Trophoblast cell (in vitro differentiated cells and primary cell): ENCODE measurements at regions not wholly inside any gene's neighbourhood (a gene's known extent, or its start where the extent isn't known, plus 50 kb on each side); places are given as distances from the start of the nearest gene placed in this dataset.
A peak's percentile ranks its signal among the peaks of the same experiment; 100 is the strongest.

Experiments
- DNase-seq, 2 donors: peaks; one replicate each; pipeline ENCODE4 v3.0.0-alpha.2; 2016
- H2AFZ ChIP-seq: 2 replicates; pipeline ENCODE4 v1.6.1; 2013; ENCODE audit warnings: low read length, moderate library complexity, mild to moderate bottlenecking; ENCODE audit not compliant: insufficient read depth, poor library complexity
- H2AK5ac ChIP-seq: 2 replicates; pipeline ENCODE4 v1.6.1; 2013; ENCODE audit warnings: mild to moderate bottlenecking, low read length
- H2BK120ac ChIP-seq: 2 replicates; pipeline ENCODE4 v1.6.1; 2013; ENCODE audit warnings: low read length, mild to moderate bottlenecking, moderate library complexity; ENCODE audit not compliant: insufficient read depth, poor library complexity
- H2BK12ac ChIP-seq: 2 replicates; pipeline ENCODE4 v1.6.1; 2013; ENCODE audit warnings: mild to moderate bottlenecking, low read length, moderate library complexity
- H2BK5ac ChIP-seq: 2 replicates; pipeline ENCODE4 v1.6.1; 2013; ENCODE audit warnings: low read length, low read depth, moderate library complexity, mild to moderate bottlenecking; ENCODE audit not compliant: poor library complexity
- H3K14ac ChIP-seq: 2 replicates; pipeline ENCODE4 v1.6.1; 2013; ENCODE audit warnings: mild to moderate bottlenecking, low read length
- H3K18ac ChIP-seq: 2 replicates; pipeline ENCODE4 v1.6.1; 2013; ENCODE audit warnings: mild to moderate bottlenecking, low read length
- H3K23ac ChIP-seq: 2 replicates; pipeline ENCODE4 v1.6.1; 2013; ENCODE audit warnings: low read length
- H3K27ac ChIP-seq: 2 replicates; pipeline ENCODE4 v1.5.1; 2013; ENCODE audit warnings: low read depth, mild to moderate bottlenecking, inconsistent platforms, low read length, moderate library complexity
- H3K27me3 ChIP-seq: 2 replicates; pipeline ENCODE4 v1.6.1; 2013; ENCODE audit warnings: inconsistent platforms, mild to moderate bottlenecking, low read length, moderate library complexity; ENCODE audit not compliant: insufficient read depth
- H3K36me3 ChIP-seq, 2 experiments: 1 replicate in 1 of 2; 2 replicates in 1 of 2; pipeline ENCODE4 v1.6.1; 2013; ENCODE audit warnings: low read length in 2 of 2, mild to moderate bottlenecking in 2 of 2, moderate library complexity in 1 of 2; ENCODE audit not compliant: insufficient read depth in 2 of 2, control insufficient read depth in 1 of 2
- H3K4ac ChIP-seq: 2 replicates; pipeline ENCODE4 v1.6.1; 2013; ENCODE audit warnings: low read depth, mild to moderate bottlenecking, low read length, moderate library complexity
- H3K4me1 ChIP-seq, 2 experiments: 1 replicate in 1 of 2; 2 replicates in 1 of 2; pipeline ENCODE4 v1.6.1; 2013; ENCODE audit warnings: low read length in 2 of 2, mild to moderate bottlenecking in 2 of 2, moderate library complexity in 1 of 2; ENCODE audit not compliant: insufficient read depth in 2 of 2, control insufficient read depth in 1 of 2
- H3K4me2 ChIP-seq: 2 replicates; pipeline ENCODE4 v1.6.1; 2013; ENCODE audit warnings: inconsistent platforms, mild to moderate bottlenecking, low read length, moderate library complexity
- H3K4me3 ChIP-seq: 2 replicates; pipeline ENCODE4 v1.5.1; 2013; ENCODE audit warnings: mild to moderate bottlenecking, low read depth, low read length, inconsistent platforms
- H3K79me1 ChIP-seq: one replicate; pipeline ENCODE4 v1.6.1; 2013; ENCODE audit warnings: low read length
- H3K79me2 ChIP-seq: 2 replicates; pipeline ENCODE4 v1.6.1; 2013; ENCODE audit warnings: low read length, mild to moderate bottlenecking; ENCODE audit not compliant: control insufficient read depth, insufficient read depth, poor library complexity
- H3K9ac ChIP-seq: 2 replicates; pipeline ENCODE4 v1.6.1; 2013; ENCODE audit warnings: mild to moderate bottlenecking, low read length
- H3K9me3 ChIP-seq: 2 replicates; pipeline ENCODE4 v1.6.1; 2013; ENCODE audit warnings: low read depth, mild to moderate bottlenecking, control low read depth, inconsistent platforms, low read length; ENCODE audit not compliant: insufficient read depth
- H4K12ac ChIP-seq: 2 replicates; pipeline ENCODE4 v1.6.1; 2013; ENCODE audit warnings: low read depth, mild to moderate bottlenecking, low read length, moderate library complexity
- H4K8ac ChIP-seq: 2 replicates; pipeline ENCODE4 v1.6.1; 2013; ENCODE audit warnings: low read depth, mild to moderate bottlenecking, low read length, moderate library complexity
- H4K91ac ChIP-seq: one replicate; pipeline ENCODE4 v1.6.1; 2013; ENCODE audit warnings: low read depth, mild to moderate bottlenecking, low read length, moderate library complexity
- WGBS: extraction: QIAGEN DNeasy Blood & Tissue Kit; methylation state at CpG from one replicate; pipeline ENCODE4 v1.1.7; 2013; ENCODE audit warnings: missing lambda C conversion rate; ENCODE audit not compliant: insufficient read length, insufficient coverage; ENCODE audit errors: extremely low coverage; 5-methylcytosine and 5-hydroxymethylcytosine counted together

DNA sequence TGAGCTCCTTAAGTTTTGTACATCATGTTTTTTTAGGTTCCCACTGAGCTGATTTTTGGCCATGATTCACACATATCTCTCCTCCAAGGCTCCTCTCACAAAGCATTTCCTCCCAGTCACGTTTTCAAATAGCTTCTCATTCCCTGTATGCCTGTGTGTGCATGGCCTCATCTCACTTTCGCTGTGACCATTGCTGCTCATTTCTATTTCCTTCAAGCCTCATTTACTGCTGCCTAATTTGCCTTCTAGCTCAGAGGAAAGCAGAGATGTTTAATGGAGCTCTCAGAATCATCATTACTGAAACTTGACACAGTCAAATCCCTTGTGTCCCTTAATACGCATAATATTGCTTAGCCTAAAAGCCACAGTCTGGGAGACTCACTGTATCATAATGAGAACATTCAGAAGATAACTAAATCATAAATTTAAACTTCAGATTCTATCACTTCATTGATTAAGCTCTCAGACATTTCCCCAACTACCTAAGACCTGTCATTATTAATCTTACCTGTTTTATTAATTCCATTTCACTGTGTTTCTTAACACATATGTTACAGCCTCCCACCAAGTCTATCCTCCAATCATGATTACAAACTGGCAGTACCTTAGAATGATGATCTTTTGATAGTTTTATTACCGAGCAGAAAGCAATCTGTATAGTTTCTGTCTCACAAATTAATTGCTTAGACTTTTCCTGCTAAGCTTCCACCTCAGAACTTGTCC is 278.3 kb upstream of the PTGER4 start:
- Histone ChIP-seq H3K9ac (no peak overlapping the region), H3K4me2 (peak overlapping the region; percentile 16), H3K27me3 (no peaks in the 10 kb centered on the region), H2BK12ac (peak overlapping the region; percentile 29), H4K91ac (no peak overlapping the region), H4K8ac (no peak overlapping the region), H4K12ac (no peak overlapping the region), H3K9me3 (no peaks in the 10 kb centered on the region), H3K79me2 (no peaks in the 10 kb centered on the region), H2BK5ac (no peak overlapping the region), H3K36me3 (no peaks in the 10 kb centered on the region), H3K18ac (no peak overlapping the region), H2AFZ (no peak overlapping the region), H3K23ac (no peak overlapping the region), H3K4me1 (peaks cover 6 to 15% of the 10 kb centered on the region in 2 experiments), H2BK120ac (no peak overlapping the region), H3K4ac (no peak overlapping the region), H3K14ac (no peak overlapping the region), H2AK5ac (no peak overlapping the region), H3K79me1 (peaks cover 3% of the 10 kb centered on the region), H3K4me3 (no peak overlapping the region), H3K27ac (peak overlapping the region; percentile 42)
- no CpG with 5 or more reads among the region's 4 CpGs for whole genome bisulfite sequencing
- peak in 1 of 2 donors; percentile 56 for DNase-seq

- Histone ChIP-seq H3K36me3 (no peaks in the 10 kb centered on the region), H2AFZ (no peak overlapping the region), H3K4ac (no peak overlapping the region), H2BK120ac (no peak overlapping the region), H3K4me3 (no peak overlapping the region), H3K18ac (no peak overlapping the region), H2BK5ac (no peak overlapping the region), H3K4me1 (peaks cover 6 to 15% of the 10 kb centered on the region in 2 experiments), H3K9ac (no peak overlapping the region), H4K8ac (no peak overlapping the region), H3K27me3 (no peaks in the 10 kb centered on the region), H3K14ac (no peak overlapping the region), H3K23ac (no peak overlapping the region), H4K12ac (no peak overlapping the region), H2BK12ac (no peak overlapping the region), H3K9me3 (no peaks in the 10 kb centered on the region), H3K4me2 (no peak overlapping the region), H4K91ac (no peak overlapping the region), H3K79me2 (no peaks in the 10 kb centered on the region), H3K27ac (no peak overlapping the region), H2AK5ac (no peak overlapping the region), H3K79me1 (peaks cover 3% of the 10 kb centered on the region)
- no peak for DNase-seq
- WGBS, result no CpG with 5 or more reads among the region's 1 CpG
Observed at GRCh38 chr5:40400245-40400644, 279.5 kb upstream of the PTGER4 start.

DNA sequence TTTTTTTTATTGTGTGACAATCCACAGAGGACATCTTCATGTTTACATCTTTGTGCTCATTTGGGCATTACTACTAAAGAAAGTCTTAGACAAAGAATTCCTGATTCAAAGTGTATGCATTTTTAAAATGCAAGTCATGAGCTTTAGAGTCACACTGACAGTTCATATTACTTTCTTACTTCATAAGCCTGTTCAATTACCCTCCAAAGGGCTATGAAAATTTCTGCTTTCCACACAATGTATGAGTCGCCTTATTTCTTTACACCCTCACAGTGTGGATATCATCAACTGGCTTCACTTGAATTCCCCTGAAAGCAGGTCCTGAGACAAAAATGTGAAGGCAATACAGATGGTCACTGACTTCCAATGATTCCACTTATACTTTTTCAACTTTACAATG is 280.4 kb upstream of the PTGER4 start:
- no peak overlapping the region for H4K8ac ChIP-seq
- WGBS, result no CpG with 5 or more reads among the region's 1 CpG
- H3K18ac ChIP-seq, result no peak overlapping the region
- H2BK120ac ChIP-seq, result no peak overlapping the region
- H2BK12ac ChIP-seq, result no peak overlapping the region
- H2AFZ ChIP-seq, result no peak overlapping the region
- no peaks in the 10 kb centered on the region for H3K79me2 ChIP-seq
- no peak overlapping the region for H4K91ac ChIP-seq
- H2BK5ac ChIP-seq, result no peak overlapping the region
- no peak overlapping the region for H3K4me2 ChIP-seq
- H3K4me3 ChIP-seq, result no peak overlapping the region
- peaks cover 3% of the 10 kb centered on the region for H3K79me1 ChIP-seq
- H4K12ac ChIP-seq, result no peak overlapping the region
- H3K14ac ChIP-seq, result no peak overlapping the region
- no peak overlapping the region for H2AK5ac ChIP-seq
- no peaks in the 10 kb centered on the region for H3K36me3 ChIP-seq
- peak in 1 of 2 donors; percentile 42 for DNase-seq
- H3K27me3 ChIP-seq, result no peaks in the 10 kb centered on the region
- H3K23ac ChIP-seq, result no peak overlapping the region
- H3K9ac ChIP-seq, result no peak overlapping the region
- H3K4ac ChIP-seq, result no peak overlapping the region
- H3K4me1 ChIP-seq, result peaks cover 6 to 15% of the 10 kb centered on the region in 2 experiments
- H3K27ac ChIP-seq, result no peak overlapping the region
- no peaks in the 10 kb centered on the region for H3K9me3 ChIP-seq

DNA sequence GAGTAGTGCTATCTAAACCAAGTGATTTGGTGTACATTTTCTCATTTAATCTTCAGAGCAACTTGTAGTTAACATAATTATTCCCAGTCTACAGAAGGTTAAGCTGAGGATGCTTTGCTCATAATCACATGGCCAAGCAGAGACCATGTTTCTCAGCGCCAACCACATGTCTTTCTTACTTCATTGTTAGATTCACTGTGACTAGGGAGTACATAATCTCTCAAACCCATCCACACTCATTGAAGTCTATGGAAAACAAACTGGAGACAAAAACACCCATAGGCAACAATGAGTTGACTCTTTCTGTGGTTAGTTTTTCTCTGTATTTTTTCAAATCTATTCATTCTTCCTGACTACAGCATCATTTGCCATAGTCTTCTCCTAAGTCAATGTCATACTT is 281.7 kb upstream of the PTGER4 start:
- Histone ChIP-seq H4K8ac (no peak overlapping the region), H2BK5ac (no peak overlapping the region), H3K79me1 (peaks cover 2% of the 10 kb centered on the region), H3K18ac (no peak overlapping the region), H3K4me1 (peaks cover 6 to 15% of the 10 kb centered on the region in 2 experiments), H2AK5ac (no peak overlapping the region), H3K27ac (no peak overlapping the region), H3K9ac (no peak overlapping the region), H3K79me2 (no peaks in the 10 kb centered on the region), H3K23ac (no peak overlapping the region), H4K91ac (no peak overlapping the region), H3K4ac (no peak overlapping the region), H2BK120ac (no peak overlapping the region), H3K27me3 (no peaks in the 10 kb centered on the region), H3K4me3 (no peak overlapping the region), H3K36me3 (no peaks in the 10 kb centered on the region), H2BK12ac (no peak overlapping the region), H3K14ac (no peak overlapping the region), H2AFZ (no peak overlapping the region), H3K9me3 (no peaks in the 10 kb centered on the region), H4K12ac (no peak overlapping the region), H3K4me2 (no peak overlapping the region)
- no peak for DNase-seq
- WGBS, result no CpG with 5 or more reads among the region's 1 CpG
